A549 (cell line): ENCODE measurements at regions not wholly inside any gene's neighbourhood (a gene's known extent, or its start where the extent isn't known, plus 50 kb on each side); places are given as distances from the start of the nearest gene placed in this dataset.

Experiments
- ATAC-seq, 2 experiments: fragments of 200-7000 bp in 1 of 2; fragments of >200 bp in 1 of 2; cut with Nextera tagmentation in 1 of 2; cut with Tn5 transposase in 1 of 2; 3 replicates each; pipeline versions ENCODE4 v1.8.0 to v1.9.1; 2018 to 2020; ENCODE audit warnings: mild to moderate bottlenecking in 1 of 2, moderate library complexity in 1 of 2
- CTCF ChIA-PET: fragments of 300-600 bp; sonication (Branson Sonifier 250); formaldehyde crosslinking; extraction: SDS; loops from one replicate; lab custom pipeline; 2021; ENCODE audit warnings: antibody characterized with exemption, inconsistent platforms; lab: Yijun Ruan, JAX
- POLR2A ChIA-PET: fragments of 350-600 bp; formaldehyde crosslinking; extraction: SDS; loops from one replicate; lab custom pipeline; 2021; ENCODE audit warnings: antibody characterized with exemption, inconsistent platforms; lab: Yijun Ruan, JAX
- DNase-seq, 2 experiments: peaks; one replicate each; pipeline versions ENCODE4 v3.0.0 to v3.0.0-alpha.2; 2011 to 2016; ENCODE audit warnings: low read depth in 1 of 2, low spot score in 1 of 2
- FAIRE-seq: peaks from 2 replicates; lab custom pipeline; 2011; peaks lifted over from hg19 to GRCh38; lab: Jason Lieb, UNC
- H3K27ac ChIP-seq, 2 experiments: fragments of >200 bp; sonication (Bioruptor Twin); formaldehyde crosslinking; 3 replicates each; pipeline ENCODE4 v1.5.1; 2016 to 2017
- H3K4me1 ChIP-seq: fragments of >200 bp; sonication (Bioruptor Twin); formaldehyde crosslinking; 3 replicates; pipeline ENCODE4 v1.6.1; 2016
- H3K4me2 ChIP-seq: fragments of >200 bp; sonication (Bioruptor Twin); formaldehyde crosslinking; 3 replicates; pipeline ENCODE4 v1.6.1; 2016
- H3K4me3 ChIP-seq: fragments of >200 bp; sonication (Bioruptor Twin); formaldehyde crosslinking; 3 replicates; pipeline ENCODE4 v1.5.1; 2016
- H3K9me3 ChIP-seq: fragments of >200 bp; sonication (Bioruptor Twin); formaldehyde crosslinking; 3 replicates; pipeline ENCODE4 v1.6.1; 2016
- CBX8 ChIP-seq: fragments of 200-600 bp; sonication (generic); IDR thresholded peaks from 2 replicates; pipeline ENCODE4 v1.6.1; 2016
- CHD2 ChIP-seq: fragments of 150-350 bp; IDR thresholded peaks from 2 replicates; pipeline ENCODE4 v1.6.1; 2014; ENCODE audit warnings: low read length; ENCODE audit not compliant: partially characterized antibody
- FOSB ChIP-seq: fragments of 250-450 bp; sonication (Bioruptor Pico); IDR thresholded peaks from 2 replicates; pipeline ENCODE4 v1.5.0; 2020; ENCODE audit warnings: mild to moderate bottlenecking, moderate library complexity
- FOSL2 ChIP-seq, 2 experiments: fragments of 450-650 bp in 1 of 2; fragments of >200 bp in 1 of 2; sonication (Bioruptor Twin) in 1 of 2; formaldehyde crosslinking; IDR thresholded peaks; 2 replicates each; pipeline versions ENCODE4 v1.5.0 to v1.6.1; 2016 to 2020; ENCODE audit warnings: mild to moderate bottlenecking in 1 of 2, moderate library complexity in 1 of 2
- MAX ChIP-seq: IDR thresholded peaks from 2 replicates; pipeline ENCODE4 v1.6.1; 2012
- NPAS2 ChIP-seq: fragments of 250-450 bp; sonication (Bioruptor Pico); IDR thresholded peaks from 2 replicates; pipeline ENCODE4 v1.8.0; 2022; ENCODE audit warnings: mild to moderate bottlenecking, moderate library complexity, borderline replicate concordance
- PBX3 ChIP-seq: IDR thresholded peaks from 2 replicates; pipeline ENCODE4 v1.6.1; 2012
- RCOR1 ChIP-seq: fragments of 150-350 bp; IDR thresholded peaks from 2 replicates; pipeline ENCODE4 v1.6.1; 2014; ENCODE audit warnings: antibody characterized with exemption, low read length, low read depth
- RFX5 ChIP-seq: fragments of 450-650 bp; IDR thresholded peaks from 2 replicates; pipeline ENCODE4 v1.7.1; 2014; ENCODE audit warnings: antibody characterized with exemption, mild to moderate bottlenecking, moderate library complexity
- RNF2 ChIP-seq: fragments of 200-600 bp; sonication (generic); IDR thresholded peaks from 2 replicates; pipeline ENCODE4 v1.6.1; 2016; ENCODE audit warnings: low read depth, mild to moderate bottlenecking, antibody characterized with exemption, moderate library complexity, borderline replicate concordance
- USF2 ChIP-seq: fragments of 450-650 bp; IDR thresholded peaks from 2 replicates; pipeline ENCODE4 v1.6.1; 2014; ENCODE audit warnings: antibody characterized with exemption
- WGBS: methylation state at CpG from one replicate; pipeline ENCODE4 v1.1.6; 2017; ENCODE audit errors: missing lambda C conversion rate; 5-methylcytosine and 5-hydroxymethylcytosine counted together
- TF ChIP-seq, protein P1 (sequence below): fragments of 250-450 bp; sonication (Bioruptor Pico); IDR thresholded peaks from 2 replicates; pipeline ENCODE4 v1.5.0; 2021; ENCODE audit warnings: mild to moderate bottlenecking, moderate library complexity, borderline replicate concordance
- TF ChIP-seq, protein P2 (sequence below): IDR thresholded peaks from 2 replicates; pipeline ENCODE4 v1.6.1; 2012; ENCODE audit warnings: low read depth, borderline replicate concordance

- TF ChIP-seq FOSB (CRISPR knock-in tag) (no peak), RFX5 (no peak), NPAS2 (CRISPR knock-in tag) (no peak), RNF2 (no peak)
- Histone ChIP-seq H3K4me2 (no peak overlapping the region), H3K4me3 (no peak overlapping the region), H3K9me3 (no peaks in the 10 kb centered on the region), H3K27ac (no peak overlapping the region), H3K4me1 (no peaks in the 10 kb centered on the region)
- DNase-seq: no peak
- peak in 1 of 2 experiments; percentile 17; a peak in 1 of 6 replicates for ATAC-seq
- CTCF ChIA-PET: interaction anchor here (2.0 kb wide), 1 partner anchor 179 kb away, joined by 6 read pairs; no protein-coding TSS in a partner anchor
- 29% methylated on average over 10 of the region's 11 CpGs for WGBS
- FAIRE-seq: no peak
- POLR2A ChIA-PET: no interaction called here
Measured at GRCh38 chr7:155166108-155166507, 96.0 kb downstream of the HTR5A start.

GRCh38 chr7:155166673-155167370 is 96.7 kb downstream of the HTR5A start:
- Histone ChIP-seq H3K4me2 (no peak overlapping the region), H3K4me1 (no peaks in the 10 kb centered on the region), H3K27ac (no peak overlapping the region), H3K4me3 (no peak overlapping the region), H3K9me3 (no peaks in the 10 kb centered on the region)
- ChIA-PET POLR2A (no interaction called here), CTCF (interaction anchor here (2.0 kb wide), 1 partner anchor 178 kb away, joined by 6 read pairs; no protein-coding TSS in a partner anchor)
- DNase-seq: no peak
- no peak for FAIRE-seq
- 56% methylated on average over 17 of the region's 28 CpGs for WGBS
- ATAC-seq: peak; percentile 78 to 79
- TF ChIP-seq FOSL2 (IDR thresholded peaks at IDR 0.05) (no peak), FOSL2 (CRISPR knock-in tag; IDR thresholded peaks at IDR 0.05) (0 out of 2 replicates have a peak, but pooled peaks have one; percentile 31), MAX (peak; percentile 33; the same call in 1 of the 2 replicates), CHD2 (no peak)
- TF ChIP-seq, all 56 proteins: peak for 2

DNA sequence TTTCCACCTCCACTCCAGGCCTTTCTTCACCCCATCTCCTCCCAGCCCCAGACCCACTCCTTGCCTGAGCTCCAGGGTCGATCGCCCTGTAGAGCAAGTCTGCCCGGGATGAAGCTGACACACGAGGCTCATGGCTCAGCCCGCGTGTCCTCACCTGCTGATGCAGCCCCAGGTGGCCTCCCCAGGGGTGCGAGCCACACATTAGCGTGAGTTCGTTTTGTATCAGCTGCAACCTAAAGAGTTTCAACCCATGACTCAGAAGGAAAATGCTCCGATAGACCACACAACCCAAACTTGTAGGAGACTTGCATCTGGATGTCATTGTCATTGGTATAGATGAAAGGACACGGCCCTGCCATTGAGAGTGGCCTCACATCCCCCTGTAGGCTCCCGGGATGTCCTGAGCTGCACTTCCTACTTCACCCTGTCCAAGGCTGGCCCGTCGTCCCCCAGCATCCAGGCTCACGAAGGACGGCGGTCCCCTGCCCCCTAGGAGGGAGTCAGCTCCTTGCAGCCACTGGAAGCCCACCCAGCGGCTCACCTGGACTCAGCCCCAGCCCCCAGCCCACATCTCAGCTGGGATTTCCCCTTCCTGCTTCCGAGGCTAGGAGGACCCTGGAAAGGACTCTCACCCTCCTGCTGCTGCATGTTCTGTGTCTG is 97.7 kb downstream of the HTR5A start:
- Histone ChIP-seq H3K27ac (no peak overlapping the region), H3K4me3 (no peak overlapping the region), H3K9me3 (no peaks in the 10 kb centered on the region), H3K4me1 (no peaks in the 10 kb centered on the region), H3K4me2 (no peak overlapping the region)
- TF ChIP-seq, protein P1, sequence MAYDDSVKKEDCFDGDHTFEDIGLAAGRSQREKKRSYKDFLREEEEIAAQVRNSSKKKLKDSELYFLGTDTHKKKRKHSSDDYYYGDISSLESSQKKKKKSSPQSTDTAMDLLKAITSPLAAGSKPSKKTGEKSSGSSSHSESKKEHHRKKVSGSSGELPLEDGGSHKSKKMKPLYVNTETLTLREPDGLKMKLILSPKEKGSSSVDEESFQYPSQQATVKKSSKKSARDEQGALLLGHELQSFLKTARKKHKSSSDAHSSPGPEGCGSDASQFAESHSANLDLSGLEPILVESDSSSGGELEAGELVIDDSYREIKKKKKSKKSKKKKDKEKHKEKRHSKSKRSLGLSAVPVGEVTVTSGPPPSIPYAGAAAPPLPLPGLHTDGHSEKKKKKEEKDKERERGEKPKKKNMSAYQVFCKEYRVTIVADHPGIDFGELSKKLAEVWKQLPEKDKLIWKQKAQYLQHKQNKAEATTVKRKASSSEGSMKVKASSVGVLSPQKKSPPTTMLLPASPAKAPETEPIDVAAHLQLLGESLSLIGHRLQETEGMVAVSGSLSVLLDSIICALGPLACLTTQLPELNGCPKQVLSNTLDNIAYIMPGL (CRISPR knock-in tag): no peak
- TF ChIP-seq RCOR1: no peak
- no peak for TF ChIP-seq USF2
- TF ChIP-seq, protein P2, sequence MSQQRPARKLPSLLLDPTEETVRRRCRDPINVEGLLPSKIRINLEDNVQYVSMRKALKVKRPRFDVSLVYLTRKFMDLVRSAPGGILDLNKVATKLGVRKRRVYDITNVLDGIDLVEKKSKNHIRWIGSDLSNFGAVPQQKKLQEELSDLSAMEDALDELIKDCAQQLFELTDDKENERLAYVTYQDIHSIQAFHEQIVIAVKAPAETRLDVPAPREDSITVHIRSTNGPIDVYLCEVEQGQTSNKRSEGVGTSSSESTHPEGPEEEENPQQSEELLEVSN: no peak
- TF ChIP-seq PBX3: no peak
- no peak for TF ChIP-seq CBX8
- ChIA-PET POLR2A (no interaction called here), CTCF (interaction anchor here (2.0 kb wide), 1 partner anchor 177 kb away, joined by 6 read pairs; no protein-coding TSS in a partner anchor)
- no peak for ATAC-seq
- 53% methylated on average over 13 of the region's 19 CpGs for WGBS
- FAIRE-seq: no peak
- DNase-seq: no peak
